Mesothelial cell of epicardium (in vitro differentiated cells): ENCODE measurements at regions not wholly inside any gene's neighbourhood (a gene's known extent, or its start where the extent isn't known, plus 50 kb on each side); places are given as distances from the start of the nearest gene placed in this dataset.

Experiments
- DNase-seq, 2 experiments: peaks; one replicate each; pipeline ENCODE4 v3.0.0; 2021; ENCODE audit warnings: low spot score in 2 of 2; ENCODE audit not compliant: unreplicated experiment in 2 of 2
- H3K27ac Mint-ChIP-seq: 2 replicates; pipeline ENCODE4 v1.8.0; 2021; ENCODE audit warnings: mixed read lengths
- H3K27me3 Mint-ChIP-seq: 2 replicates; pipeline ENCODE4 v1.8.0; 2021; ENCODE audit warnings: low read depth, mixed read lengths
- H3K36me3 Mint-ChIP-seq: 2 replicates; pipeline ENCODE4 v1.8.0; 2021; ENCODE audit warnings: mixed read lengths
- H3K4me1 Mint-ChIP-seq: 2 replicates; pipeline ENCODE4 v1.8.0; 2021; ENCODE audit warnings: mixed read lengths
- H3K4me3 Mint-ChIP-seq: 2 replicates; pipeline ENCODE4 v1.8.0; 2021; ENCODE audit warnings: mild to moderate bottlenecking, moderate library complexity, mixed read lengths
- H3K9me3 Mint-ChIP-seq: 2 replicates; pipeline ENCODE4 v1.8.0; 2021; ENCODE audit warnings: mixed read lengths
- CTCF ChIP-seq: fragments of 200-600 bp; sonication (generic); IDR thresholded peaks from one replicate; pipeline ENCODE4 v1.5.0; 2021; ENCODE audit warnings: antibody characterized with exemption; ENCODE audit not compliant: unreplicated experiment

- TF ChIP-seq CTCF = no peak
- Mint-ChIP-seq H3K4me3 (no peak overlapping the region), H3K27me3 (no peaks in the 10 kb centered on the region), H3K9me3 (peaks cover 18% of the 10 kb centered on the region), H3K36me3 (no peaks in the 10 kb centered on the region), H3K4me1 (no peaks in the 10 kb centered on the region), H3K27ac (no peak overlapping the region)
- DNase-seq = no peak
Measured at GRCh38 chr7:47204709-47205108, 377.2 kb downstream of the TNS3 start.

- peaks cover 12% of the 10 kb centered on the region for H3K9me3 Mint-ChIP-seq
- TF ChIP-seq CTCF = no peak
- no peak overlapping the region for H3K4me3 Mint-ChIP-seq
- no peak overlapping the region for H3K27ac Mint-ChIP-seq
- no peaks in the 10 kb centered on the region for H3K27me3 Mint-ChIP-seq
- H3K4me1 Mint-ChIP-seq = no peaks in the 10 kb centered on the region
- DNase-seq = no peak
- H3K36me3 Mint-ChIP-seq = no peaks in the 10 kb centered on the region
Measured at GRCh38 chr7:47202146-47202783, 379.6 kb downstream of the TNS3 start.

GRCh38 chr7:47198159-47198558 lies 383.8 kb downstream of the TNS3 start:
- TF ChIP-seq CTCF = no peak

GRCh38 chr7:47197486-47197885 lies 384.4 kb downstream of the TNS3 start:
- H3K36me3 Mint-ChIP-seq = no peaks in the 10 kb centered on the region
- DNase-seq = no peak
- no peaks in the 10 kb centered on the region for H3K27me3 Mint-ChIP-seq
- no peak overlapping the region for H3K4me3 Mint-ChIP-seq
- no peaks in the 10 kb centered on the region for H3K9me3 Mint-ChIP-seq
- no peak for TF ChIP-seq CTCF
- H3K4me1 Mint-ChIP-seq = peaks cover 26% of the 10 kb centered on the region
- no peak overlapping the region for H3K27ac Mint-ChIP-seq

More at GRCh38 chr7:47198159-47198558, 383.8 kb downstream of the TNS3 start:
- Mint-ChIP-seq H3K27ac (no peak overlapping the region), H3K27me3 (no peaks in the 10 kb centered on the region), H3K9me3 (no peaks in the 10 kb centered on the region), H3K36me3 (no peaks in the 10 kb centered on the region), H3K4me3 (no peak overlapping the region), H3K4me1 (peaks cover 20% of the 10 kb centered on the region)
- DNase-seq = no peak

GRCh38 chr7:47196737-47197136 lies 385.2 kb downstream of the TNS3 start:
- Mint-ChIP-seq H3K4me1 (peaks cover 26% of the 10 kb centered on the region), H3K4me3 (no peak overlapping the region), H3K9me3 (no peaks in the 10 kb centered on the region), H3K27ac (no peak overlapping the region), H3K27me3 (no peaks in the 10 kb centered on the region), H3K36me3 (no peaks in the 10 kb centered on the region)
- DNase-seq = no peak
- no peak for TF ChIP-seq CTCF
